GM18505 (cell line): ENCODE measurements at regions not wholly inside any gene's neighbourhood (a gene's known extent, or its start where the extent isn't known, plus 50 kb on each side); places are given as distances from the start of the nearest gene placed in this dataset.

ENCODE experiments used
- ATAC-seq: cut with Tn5 transposase; IDR thresholded peaks from one replicate; pipeline ENCODE4 v1.9.1; 2021; ENCODE audit not compliant: unreplicated experiment
- POLR2A ChIP-seq: IDR thresholded peaks from 4 replicates; pipeline ENCODE4 v1.6.1; 2011; ENCODE audit warnings: borderline replicate concordance; ENCODE audit not compliant: insufficient read depth, insufficient read length; ENCODE audit errors: extremely low read depth

- no peak for TF ChIP-seq POLR2A
- ATAC-seq: no peak
These were observed 144.4 kb upstream of the PTER start for GRCh38 chr10:16292366-16292765.

DNA sequence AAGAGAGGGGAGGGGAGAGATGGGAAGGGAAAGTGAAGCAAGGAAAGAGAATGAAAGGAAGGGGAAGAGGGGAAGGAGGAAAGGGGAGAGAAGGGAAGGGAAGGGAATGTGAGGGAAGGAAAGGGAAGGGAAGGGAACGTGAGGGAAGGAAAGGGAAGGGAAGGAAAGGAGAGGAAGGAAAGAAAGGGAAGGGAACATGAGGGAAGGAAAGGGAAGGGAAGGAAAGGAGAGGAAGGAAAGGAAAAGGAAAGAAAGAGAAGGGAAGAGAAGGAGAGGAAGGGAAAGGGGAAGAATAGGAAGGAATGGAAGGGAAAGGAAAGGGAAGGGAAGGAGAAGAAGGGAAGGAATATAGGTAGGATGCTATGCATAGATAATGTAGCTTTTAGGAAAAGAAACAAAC is 139.7 kb upstream of the PTER start:
- no peak for TF ChIP-seq POLR2A
- no peak for ATAC-seq

DNA sequence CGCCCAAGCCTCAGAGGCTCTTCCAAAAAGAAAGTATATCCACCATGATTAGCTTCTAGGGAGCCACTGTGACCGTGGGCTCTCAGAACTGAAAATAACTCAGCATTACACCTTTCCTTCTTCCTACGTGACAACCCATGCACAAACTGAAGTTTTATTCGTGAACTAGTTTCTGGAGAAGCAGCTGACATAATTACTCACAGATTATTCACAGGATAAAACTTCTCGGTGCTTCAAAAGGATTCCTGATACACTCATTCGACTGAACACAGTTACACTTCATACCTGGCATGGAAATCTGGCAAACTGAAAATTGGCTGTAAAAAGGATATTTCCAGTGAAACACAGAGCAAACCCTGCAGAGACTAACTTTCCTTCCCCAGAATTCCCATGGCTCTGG is 139.2 kb upstream of the PTER start:
- no peak for ATAC-seq

GRCh38 chr10:16304311-16304710 is 132.5 kb upstream of the PTER start:
- no peak for TF ChIP-seq POLR2A
- no peak for ATAC-seq

More for the DNA sequence above, 139.2 kb upstream of the PTER start:
- TF ChIP-seq POLR2A: no peak

DNA sequence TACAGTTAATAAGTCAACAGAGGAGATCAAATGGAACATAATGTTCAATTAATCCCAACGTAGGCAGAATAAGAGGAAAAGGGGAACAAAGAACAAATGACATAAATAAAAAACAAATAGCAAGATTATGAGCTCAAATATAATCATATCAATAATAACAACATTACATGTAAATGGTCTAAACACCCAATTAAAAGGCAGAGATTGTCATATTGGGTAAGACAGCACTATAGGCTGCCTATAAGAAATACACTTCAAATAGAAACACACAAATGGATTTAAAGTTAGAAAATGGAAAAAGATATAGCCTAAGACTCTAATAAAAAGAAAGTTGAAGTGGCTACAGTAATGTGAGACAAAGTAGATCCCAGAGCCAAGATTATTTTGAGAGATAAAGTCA is 126.4 kb upstream of the PTER start:
- no peak for ATAC-seq
- no peak for TF ChIP-seq POLR2A

DNA sequence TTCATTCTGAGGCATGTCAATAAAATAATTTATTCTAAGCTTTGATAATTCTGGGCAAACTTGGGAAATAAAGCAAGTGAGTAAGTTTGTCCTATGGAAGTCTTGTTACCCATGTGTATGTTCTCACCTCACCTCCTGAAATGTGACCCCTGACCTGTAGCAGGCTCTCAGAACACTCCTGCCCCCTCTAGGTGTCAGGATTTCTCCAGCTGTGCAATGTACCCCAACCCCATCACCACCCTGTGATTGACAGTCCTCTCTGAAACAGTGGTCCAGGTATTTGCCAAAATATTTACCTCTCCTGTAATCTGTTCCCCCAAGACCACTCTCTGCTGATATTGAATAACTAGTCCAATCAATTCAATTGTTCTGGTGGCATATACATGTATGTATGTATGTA is 122.6 kb upstream of the PTER start:
- no peak for ATAC-seq
- no peak for TF ChIP-seq POLR2A

- no peak for TF ChIP-seq POLR2A
- ATAC-seq: no peak
These were observed 119.9 kb upstream of the PTER start for GRCh38 chr10:16316733-16317390.

GRCh38 chr10:16341637-16342036 is 95.2 kb upstream of the PTER start:
- ATAC-seq: no peak
- no peak for TF ChIP-seq POLR2A

GRCh38 chr10:16348891-16349290 is 87.9 kb upstream of the PTER start:
- TF ChIP-seq POLR2A: no peak
- no peak for ATAC-seq

DNA sequence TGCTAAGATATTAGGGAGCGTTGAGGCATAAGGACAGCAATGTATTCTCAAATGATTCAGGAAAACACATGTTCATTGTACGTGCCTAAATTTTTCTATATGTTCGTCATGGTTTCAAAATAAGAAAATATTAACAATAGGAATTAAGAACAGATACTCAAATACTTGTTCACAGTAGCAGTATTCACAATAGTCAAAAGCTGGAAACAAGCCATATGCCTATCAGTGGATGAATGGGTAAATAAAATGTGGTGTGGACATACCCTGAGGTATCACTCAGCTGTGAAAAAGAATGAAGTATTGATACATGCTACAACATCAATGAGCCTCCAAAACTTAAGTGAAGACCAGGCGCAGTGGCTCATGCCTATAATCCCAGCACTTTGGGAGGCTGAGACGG is 84.7 kb upstream of the PTER start:
- TF ChIP-seq POLR2A: no peak
- ATAC-seq: no peak

DNA sequence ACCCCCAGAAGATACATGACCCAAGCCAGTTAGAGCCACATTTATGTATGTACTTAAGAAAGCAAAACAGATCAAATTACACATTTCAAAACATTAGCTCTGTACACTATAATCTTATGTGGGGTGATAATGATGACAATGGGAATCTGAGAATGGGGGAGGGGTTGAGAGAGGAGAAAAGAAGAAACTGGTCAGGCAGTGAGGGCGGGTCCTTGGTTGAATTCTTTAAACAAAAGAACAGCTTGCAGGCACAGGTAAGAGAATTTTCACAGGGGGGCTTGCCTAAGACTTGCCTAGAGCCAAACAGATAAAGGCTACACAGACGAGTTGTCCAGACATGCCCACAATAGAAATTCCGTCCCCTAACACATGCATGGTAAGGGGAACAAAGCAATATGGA is 76.8 kb upstream of the PTER start:
- ATAC-seq: no peak
- no peak for TF ChIP-seq POLR2A

DNA sequence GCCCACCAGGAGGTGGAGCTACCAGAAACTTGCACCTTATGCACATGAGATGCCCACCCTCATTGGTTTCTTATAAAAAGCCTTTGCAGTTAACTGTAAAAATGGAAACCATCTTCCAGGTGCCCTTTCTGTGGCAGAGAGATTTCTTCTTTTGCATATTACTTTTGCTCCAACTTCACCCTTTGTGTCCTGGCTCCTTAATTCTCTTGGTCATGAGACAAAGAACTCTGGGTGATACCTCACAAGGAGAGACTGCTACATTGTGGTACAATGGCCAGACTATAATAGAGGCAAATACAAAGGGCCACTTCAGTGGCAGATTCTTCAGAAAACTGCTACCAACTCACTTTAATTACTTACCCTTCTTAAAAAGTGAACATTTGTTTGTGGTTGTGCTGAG is 76.4 kb upstream of the PTER start:
- no peak for ATAC-seq
- TF ChIP-seq POLR2A: no peak

GRCh38 chr10:16361086-16361485 is 75.7 kb upstream of the PTER start:
- ATAC-seq: no peak
- no peak for TF ChIP-seq POLR2A

DNA sequence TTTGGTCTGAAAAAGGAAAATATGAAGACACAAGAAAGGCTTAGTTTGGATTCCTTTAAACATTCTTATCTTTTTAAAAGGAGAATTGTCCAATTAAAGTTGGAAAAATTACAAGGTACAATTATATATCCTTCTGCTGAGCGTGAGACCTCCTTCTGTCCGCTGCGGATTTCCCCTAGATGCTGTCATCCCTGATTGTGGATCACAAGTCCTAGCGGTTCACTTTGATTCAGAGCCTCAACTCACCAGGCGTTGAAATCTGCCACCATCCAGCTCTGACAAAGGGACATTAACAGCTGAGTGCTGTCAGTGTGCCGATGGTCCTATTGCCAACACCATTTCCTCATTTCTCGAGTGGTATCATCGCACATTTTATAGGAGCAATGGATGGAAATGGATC is 73.1 kb upstream of the PTER start:
- TF ChIP-seq POLR2A: no peak
- ATAC-seq: no peak

GRCh38 chr10:16367621-16368292 is 69.1 kb upstream of the PTER start:
- no peak for ATAC-seq
- TF ChIP-seq POLR2A: no peak

DNA sequence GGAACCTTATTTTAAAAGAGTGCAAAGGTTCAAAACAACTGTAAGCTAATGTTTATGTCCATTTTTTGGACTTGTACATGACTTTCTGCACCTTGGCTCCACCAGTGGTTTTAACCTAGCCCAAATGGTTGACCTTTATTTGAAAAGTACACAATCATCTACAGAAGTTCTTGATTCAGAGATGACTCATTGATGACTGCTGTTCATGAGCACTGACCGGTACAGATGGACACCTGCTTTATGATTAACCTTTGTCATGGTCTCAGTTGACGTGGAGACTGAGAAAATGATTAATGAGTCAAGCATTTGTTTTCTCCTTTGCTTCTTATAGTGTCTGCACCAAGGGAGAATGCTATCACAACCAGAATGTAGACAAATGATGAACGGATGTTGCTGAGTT is 55.7 kb upstream of the PTER start:
- peak; percentile 73 for ATAC-seq
- TF ChIP-seq POLR2A: no peak

GRCh38 chr10:16384021-16384420 is 52.8 kb upstream of the PTER start:
- no peak for ATAC-seq
- no peak for TF ChIP-seq POLR2A
